OCI-LY3 (cell line): ENCODE measurements at regions not wholly inside any gene's neighbourhood (a gene's known extent, or its start where the extent isn't known, plus 50 kb on each side); places are given as distances from the start of the nearest gene placed in this dataset.

Experiments
- EZH2phosphoT487 ChIP-seq: fragments of 200-600 bp; shearing (Covaris generic); IDR thresholded peaks from 2 replicates; pipeline ENCODE4 v1.6.1; 2018; ENCODE audit warnings: antibody characterized with exemption, mixed run types, low read depth
- TF ChIP-seq, protein P1 (sequence below): fragments of 200-600, 300-600 bp; sonication (generic); IDR thresholded peaks from 2 replicates; pipeline ENCODE4 v1.5.1; 2014; ENCODE audit warnings: antibody characterized with exemption, low read length, low read depth

DNA sequence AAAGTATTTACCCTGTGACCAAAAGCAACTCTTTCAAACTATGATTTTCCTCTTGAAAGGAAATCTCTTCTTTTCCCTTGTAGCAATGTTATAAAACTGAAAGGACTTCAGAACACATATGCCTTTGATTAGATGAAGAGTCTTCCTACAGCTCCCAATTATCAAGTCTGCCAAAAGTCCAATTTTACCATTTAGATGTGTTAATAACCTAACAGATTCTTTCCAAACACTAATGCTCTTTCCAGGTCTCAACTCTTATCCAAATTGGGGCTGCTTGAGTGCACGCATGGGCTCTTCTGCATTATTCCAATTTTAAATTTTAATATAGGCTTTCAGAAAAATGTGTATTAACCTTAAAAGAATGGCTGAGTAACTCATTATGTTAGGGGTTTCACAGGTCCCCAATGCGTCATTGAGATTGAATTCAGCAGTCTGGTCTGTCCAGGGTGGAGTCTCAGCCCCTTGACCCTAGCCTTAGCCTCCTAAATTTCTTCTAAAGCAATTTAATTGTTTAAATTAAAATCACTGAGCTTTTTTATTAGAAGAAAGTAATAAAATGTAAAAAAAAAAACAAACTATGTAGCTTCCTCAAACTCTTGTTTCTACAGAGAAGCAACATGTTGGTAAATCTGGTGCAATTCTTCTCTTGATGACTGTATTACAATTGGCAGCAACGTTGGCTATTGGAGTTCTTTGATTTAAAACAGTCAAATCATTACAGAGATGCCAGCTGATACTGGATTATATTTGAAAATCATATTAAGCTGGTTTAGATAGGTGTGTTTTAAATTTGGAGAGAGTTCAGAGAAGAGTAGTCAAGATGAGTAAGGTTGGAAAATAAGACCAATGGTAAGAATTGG is 170.4 kb downstream of the DKK1 start:
- TF ChIP-seq, protein P1, sequence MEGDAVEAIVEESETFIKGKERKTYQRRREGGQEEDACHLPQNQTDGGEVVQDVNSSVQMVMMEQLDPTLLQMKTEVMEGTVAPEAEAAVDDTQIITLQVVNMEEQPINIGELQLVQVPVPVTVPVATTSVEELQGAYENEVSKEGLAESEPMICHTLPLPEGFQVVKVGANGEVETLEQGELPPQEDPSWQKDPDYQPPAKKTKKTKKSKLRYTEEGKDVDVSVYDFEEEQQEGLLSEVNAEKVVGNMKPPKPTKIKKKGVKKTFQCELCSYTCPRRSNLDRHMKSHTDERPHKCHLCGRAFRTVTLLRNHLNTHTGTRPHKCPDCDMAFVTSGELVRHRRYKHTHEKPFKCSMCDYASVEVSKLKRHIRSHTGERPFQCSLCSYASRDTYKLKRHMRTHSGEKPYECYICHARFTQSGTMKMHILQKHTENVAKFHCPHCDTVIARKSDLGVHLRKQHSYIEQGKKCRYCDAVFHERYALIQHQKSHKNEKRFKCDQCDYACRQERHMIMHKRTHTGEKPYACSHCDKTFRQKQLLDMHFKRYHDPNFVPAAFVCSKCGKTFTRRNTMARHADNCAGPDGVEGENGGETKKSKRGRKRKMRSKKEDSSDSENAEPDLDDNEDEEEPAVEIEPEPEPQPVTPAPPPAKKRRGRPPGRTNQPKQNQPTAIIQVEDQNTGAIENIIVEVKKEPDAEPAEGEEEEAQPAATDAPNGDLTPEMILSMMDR: no peak
- TF ChIP-seq EZH2phosphoT487: no peak
